PC-9 (cell line): ENCODE measurements at regions not wholly inside any gene's neighbourhood (a gene's known extent, or its start where the extent isn't known, plus 50 kb on each side); places are given as distances from the start of the nearest gene placed in this dataset.

Experiments used
- CTCF ChIP-seq: fragments of 200-600 bp; sonication (generic); conservative IDR thresholded peaks from 2 replicates; pipeline ENCODE4 v1.6.1; 2017; ENCODE audit warnings: mixed run types, antibody characterized with exemption, mild to moderate bottlenecking, moderate library complexity
- EZH2 ChIP-seq: fragments of 200-600 bp; sonication (generic); IDR thresholded peaks from 2 replicates; pipeline ENCODE4 v1.8.0; 2017; ENCODE audit warnings: antibody characterized with exemption, low read depth

GRCh38 chr7:50212016-50212325 is 92.5 kb upstream of the IKZF1 start:
- TF ChIP-seq EZH2 (no peak), CTCF (no peak)
